Prostate gland (tissue), 2 donors: ENCODE measurements at regions not wholly inside any gene's neighbourhood (a gene's known extent, or its start where the extent isn't known, plus 50 kb on each side); places are given as distances from the start of the nearest gene placed in this dataset.

Experiments
- DNase-seq: peaks from one replicate; pipeline ENCODE4 v3.0.0-alpha.2; 2019; ENCODE audit warnings: low spot score
- H3K27ac ChIP-seq, 2 donors: fragments of 200-600 bp; sonication (generic); 2 replicates each; pipeline ENCODE4 v1.5.1; 2017 to 2019
- H3K27me3 ChIP-seq: fragments of 200-600 bp; sonication (generic); replicated peaks from 2 replicates; pipeline ENCODE4 v1.5.1; 2019; ENCODE audit not compliant: insufficient read depth
- H3K36me3 ChIP-seq, 2 donors: fragments of 200-600 bp; sonication (generic); 1 replicate in 1 of 2; 2 replicates in 1 of 2; pipeline versions ENCODE4 v1.5.1 to v1.8.1; 2017 to 2019
- H3K4me1 ChIP-seq: fragments of 200-600 bp; sonication (generic); replicated peaks from 2 replicates; pipeline ENCODE4 v1.5.1; 2019
- H3K4me3 ChIP-seq, 2 donors: fragments of 200-600 bp; sonication (generic); 2 replicates each; pipeline ENCODE4 v1.5.1; 2017 to 2019
- H3K9me3 ChIP-seq: fragments of 200-600 bp; sonication (generic); 2 replicates; pipeline ENCODE4 v1.5.1; 2017
- POLR2A ChIP-seq: fragments of 450-650 bp; IDR thresholded peaks from one replicate; pipeline ENCODE4 v1.6.1; 2016; ENCODE audit warnings: antibody characterized with exemption, mild to moderate bottlenecking
- POLR2AphosphoS5 ChIP-seq: sonication (generic); formaldehyde crosslinking; IDR thresholded peaks from one replicate; pipeline ENCODE4 v1.6.1; 2017; ENCODE audit warnings: antibody characterized with exemption
- WGBS: methylation state at CpG from one replicate; pipeline ENCODE4 v1.1.5; 2018; 5-methylcytosine and 5-hydroxymethylcytosine counted together
- intact Hi-C: fragments of 100-400 bp; cut with DNase I; formaldehyde crosslinking; loops from one replicate; pipeline ENCODE4 v1.14.2; 2022
- TF ChIP-seq, protein P1 (sequence below), 4 experiments: fragments of 200-600 bp in 2 of 4; fragments of 450-650 bp in 2 of 4; sonication (generic) in 2 of 4; IDR thresholded peaks; 1 replicate in 3 of 4; 2 replicates in 1 of 4; pipeline ENCODE4 v1.5.1; 2016 to 2019; ENCODE audit warnings: antibody characterized with exemption in 4 of 4, mild to moderate bottlenecking in 2 of 4, moderate library complexity in 2 of 4

DNA sequence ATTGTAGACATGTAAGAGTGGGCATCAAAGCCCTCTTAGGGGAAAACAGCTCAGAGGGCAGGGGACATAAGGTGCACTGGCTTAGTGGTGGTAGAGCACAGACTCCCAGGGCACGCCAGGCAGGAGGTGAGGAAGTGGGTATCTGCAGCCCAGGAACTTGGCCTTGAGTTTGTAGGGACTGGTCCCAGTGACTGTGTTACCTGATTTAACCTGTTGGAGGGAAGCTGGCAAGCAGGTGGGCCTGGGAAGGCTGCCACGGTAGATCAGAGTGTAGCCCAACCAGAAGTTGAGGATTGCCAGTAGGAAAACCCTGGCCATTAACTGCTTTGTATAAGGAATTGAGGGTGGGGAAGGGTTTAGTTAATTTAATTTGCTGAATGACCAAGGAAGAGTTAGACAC lies 417.5 kb upstream of the C2CD4B start:
- Histone ChIP-seq H3K27ac (no peak overlapping the region), H3K36me3 (no peaks in the 10 kb centered on the region), H3K4me3 (no peak overlapping the region), H3K9me3 (no peaks in the 10 kb centered on the region), H3K27me3 (no peaks in the 10 kb centered on the region), H3K4me1 (no peaks in the 10 kb centered on the region)
- intact Hi-C loops = no loop called here
- WGBS = 61% methylated on average over 2 of the region's 2 CpGs
- DNase-seq = no peak
- TF ChIP-seq POLR2A (no peak), POLR2AphosphoS5 (no peak)
- TF ChIP-seq, protein P1, sequence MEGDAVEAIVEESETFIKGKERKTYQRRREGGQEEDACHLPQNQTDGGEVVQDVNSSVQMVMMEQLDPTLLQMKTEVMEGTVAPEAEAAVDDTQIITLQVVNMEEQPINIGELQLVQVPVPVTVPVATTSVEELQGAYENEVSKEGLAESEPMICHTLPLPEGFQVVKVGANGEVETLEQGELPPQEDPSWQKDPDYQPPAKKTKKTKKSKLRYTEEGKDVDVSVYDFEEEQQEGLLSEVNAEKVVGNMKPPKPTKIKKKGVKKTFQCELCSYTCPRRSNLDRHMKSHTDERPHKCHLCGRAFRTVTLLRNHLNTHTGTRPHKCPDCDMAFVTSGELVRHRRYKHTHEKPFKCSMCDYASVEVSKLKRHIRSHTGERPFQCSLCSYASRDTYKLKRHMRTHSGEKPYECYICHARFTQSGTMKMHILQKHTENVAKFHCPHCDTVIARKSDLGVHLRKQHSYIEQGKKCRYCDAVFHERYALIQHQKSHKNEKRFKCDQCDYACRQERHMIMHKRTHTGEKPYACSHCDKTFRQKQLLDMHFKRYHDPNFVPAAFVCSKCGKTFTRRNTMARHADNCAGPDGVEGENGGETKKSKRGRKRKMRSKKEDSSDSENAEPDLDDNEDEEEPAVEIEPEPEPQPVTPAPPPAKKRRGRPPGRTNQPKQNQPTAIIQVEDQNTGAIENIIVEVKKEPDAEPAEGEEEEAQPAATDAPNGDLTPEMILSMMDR (IDR thresholded peaks at IDR 0.05) = no peak

DNA sequence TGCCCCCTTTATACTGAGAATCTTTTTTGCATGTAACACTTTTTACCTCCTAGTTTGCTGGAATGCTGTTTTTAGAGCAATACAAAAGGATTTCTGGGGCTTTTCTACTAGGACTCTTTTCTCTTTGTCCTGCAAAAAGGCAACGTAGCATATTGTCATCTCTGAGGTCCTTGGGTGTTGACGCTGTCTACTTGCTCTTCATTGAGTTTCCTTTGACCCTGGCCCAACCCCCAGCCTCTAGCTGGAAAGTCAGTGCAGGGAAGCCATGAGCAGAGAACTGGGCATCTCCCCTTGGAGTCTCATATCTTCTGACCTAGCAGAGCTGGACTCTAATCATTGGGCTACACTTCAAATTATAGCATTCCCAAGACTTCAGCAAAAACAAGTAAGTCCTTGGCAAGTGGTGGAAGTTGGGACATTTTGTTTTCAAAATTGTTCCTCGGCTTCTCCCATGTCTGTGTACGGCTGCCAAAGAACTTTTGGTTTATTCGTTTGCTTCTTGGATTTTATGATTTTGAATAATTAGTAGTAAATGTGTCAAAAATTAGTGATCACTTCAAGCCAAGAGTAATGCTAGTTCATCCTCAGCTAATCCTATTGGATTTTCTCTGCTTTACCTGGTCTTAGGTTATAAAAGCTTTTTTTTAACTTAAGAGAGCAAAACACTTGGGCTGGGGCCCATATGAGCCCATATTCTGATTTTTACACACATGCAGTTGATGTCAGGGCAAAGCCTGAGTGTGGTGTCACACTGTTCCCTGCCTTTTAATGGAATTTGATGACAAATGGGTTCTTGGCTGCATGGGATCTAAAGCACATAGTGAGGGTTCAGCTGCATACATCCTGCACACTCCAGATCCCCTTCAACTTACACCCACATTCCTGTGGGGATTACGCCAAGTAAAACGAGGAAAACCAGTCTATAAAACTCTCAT lies 419.5 kb upstream of the C2CD4B start:
- Histone ChIP-seq H3K36me3 (no peaks in the 10 kb centered on the region), H3K4me3 (no peak overlapping the region), H3K4me1 (no peaks in the 10 kb centered on the region), H3K9me3 (no peaks in the 10 kb centered on the region), H3K27me3 (no peaks in the 10 kb centered on the region), H3K27ac (no peak overlapping the region)
- WGBS = 63% methylated on average over 7 of the region's 7 CpGs
- DNase-seq = no peak
- TF ChIP-seq, protein P1 (IDR thresholded peaks at IDR 0.05) = no peak
- TF ChIP-seq POLR2AphosphoS5 = no peak
- no peak for TF ChIP-seq POLR2A
- intact Hi-C loops = no loop called here

DNA sequence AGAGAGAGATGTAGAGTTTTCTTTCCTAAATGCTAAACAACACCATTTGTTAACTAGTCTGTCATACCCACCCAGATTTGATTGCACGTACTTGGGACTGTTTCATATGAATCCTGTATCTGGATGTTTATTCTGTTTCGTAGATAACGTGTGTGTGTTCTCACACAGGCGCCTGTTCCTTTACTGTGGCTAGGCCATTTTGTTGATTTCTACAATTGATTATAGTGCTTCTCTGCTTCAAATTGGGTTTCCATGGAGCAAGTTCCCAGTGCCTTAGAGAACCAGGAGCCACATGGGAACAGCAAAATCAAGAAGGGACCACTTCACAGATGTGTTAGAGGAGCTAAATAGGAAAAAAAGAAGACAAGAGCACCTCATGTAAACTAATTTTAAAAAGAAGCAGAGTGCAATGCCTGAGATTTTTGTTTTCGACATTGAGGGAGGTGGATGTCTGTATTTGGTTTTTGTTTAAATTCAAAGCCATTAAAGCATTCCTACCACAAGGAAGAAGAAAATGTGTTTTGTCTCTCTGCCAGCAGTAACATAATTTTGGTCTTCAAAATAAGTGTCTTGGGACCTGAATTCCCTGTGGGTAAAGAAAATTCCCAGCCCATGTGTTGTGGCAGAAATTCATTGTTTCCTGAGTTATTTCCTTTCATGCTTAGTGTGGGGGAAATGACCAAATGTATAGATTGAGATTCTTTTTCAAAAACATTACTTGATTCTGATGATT lies 424.0 kb upstream of the C2CD4B start:
- H3K4me1 ChIP-seq = no peaks in the 10 kb centered on the region
- 78% methylated on average over 5 of the region's 5 CpGs for WGBS

DNA sequence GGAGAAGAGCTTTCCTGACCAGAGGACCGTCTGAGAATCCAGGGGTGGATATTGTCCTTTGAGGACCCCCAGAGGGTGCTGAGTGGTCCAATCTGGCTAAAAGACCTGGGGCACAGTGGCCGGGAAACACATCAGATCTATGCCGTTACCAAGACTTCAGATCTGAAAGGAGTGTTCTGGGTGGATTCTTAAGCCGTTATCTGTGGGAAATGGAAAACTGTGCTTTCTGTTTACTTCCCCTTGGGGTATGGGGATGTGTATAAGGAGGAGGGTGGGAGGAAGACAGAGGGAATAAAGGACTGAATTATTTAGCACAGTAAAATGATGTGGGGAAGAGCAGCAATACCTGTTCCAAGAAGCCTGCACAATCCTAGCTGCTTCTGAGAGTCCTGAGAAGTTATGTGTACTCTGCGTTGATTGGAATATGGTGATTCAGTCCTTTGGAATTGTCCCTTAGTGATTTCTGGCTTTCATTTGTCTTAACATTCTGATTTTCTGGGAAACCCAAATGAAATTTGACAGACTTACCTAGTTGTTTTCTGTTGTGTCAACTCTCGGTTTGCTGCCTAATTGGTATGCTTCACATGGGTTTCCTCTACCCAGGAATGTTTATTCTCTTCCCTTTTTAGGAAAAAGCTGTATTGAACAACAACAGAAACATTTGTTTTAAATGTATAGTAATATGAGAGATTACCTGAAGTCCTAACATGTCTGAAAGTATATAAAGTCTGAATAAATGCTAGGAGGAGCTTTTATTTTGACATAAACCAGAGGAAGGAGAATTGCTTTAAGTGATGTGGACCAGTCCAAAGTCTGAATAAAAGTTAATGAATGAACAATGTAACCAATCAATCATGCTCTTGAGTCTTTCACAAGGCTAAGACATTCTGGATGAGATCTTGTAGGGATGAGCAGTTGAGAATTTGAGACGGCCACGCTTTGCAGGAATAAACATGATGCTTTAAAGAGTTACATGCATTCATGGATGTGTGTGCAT lies 427.1 kb upstream of the C2CD4B start:
- TF ChIP-seq POLR2A (no peak), POLR2AphosphoS5 (no peak)
- TF ChIP-seq, protein P1 (IDR thresholded peaks at IDR 0.05) = no peak
- no peaks in the 10 kb centered on the region for H3K9me3 ChIP-seq
- WGBS = 86% methylated on average over 8 of the region's 8 CpGs
- H3K27ac ChIP-seq = no peak overlapping the region
- no peaks in the 10 kb centered on the region for H3K4me1 ChIP-seq
- DNase-seq = no peak
- no peaks in the 10 kb centered on the region for H3K36me3 ChIP-seq
- intact Hi-C loops = no loop called here
- no peak overlapping the region for H3K4me3 ChIP-seq
- no peaks in the 10 kb centered on the region for H3K27me3 ChIP-seq

More for the DNA sequence above, 424.0 kb upstream of the C2CD4B start:
- DNase-seq = no peak
- no peaks in the 10 kb centered on the region for H3K36me3 ChIP-seq
- no peaks in the 10 kb centered on the region for H3K9me3 ChIP-seq
- intact Hi-C loops = no loop called here
- no peaks in the 10 kb centered on the region for H3K27me3 ChIP-seq
- TF ChIP-seq, protein P1 (IDR thresholded peaks at IDR 0.05) = no peak
- TF ChIP-seq POLR2AphosphoS5 (no peak), POLR2A (no peak)
- H3K4me3 ChIP-seq = no peak overlapping the region
- no peak overlapping the region for H3K27ac ChIP-seq
